NCI-H748 (cell line): ENCODE measurements at regions not wholly inside any gene's neighbourhood (a gene's known extent, or its start where the extent isn't known, plus 50 kb on each side); places are given as distances from the start of the nearest gene placed in this dataset.
A peak's percentile ranks its signal among the peaks of the same experiment; 100 is the strongest.

Source experiments
- DNase-seq: peaks from one replicate; lab custom pipeline; 2025; ENCODE audit not compliant: unreplicated experiment; lab: John Stamatoyannopoulos, UW

GRCh38 chr18:76553715-76554546, 58.9 kb upstream of the ZNF516 start:
- DNase-seq: peak; percentile 32

- no peak for DNase-seq
Observed at GRCh38 chr18:76548541-76548940, 53.5 kb upstream of the ZNF516 start.

- DNase-seq: no peak
Observed at GRCh38 chr18:76547296-76547695, 52.3 kb upstream of the ZNF516 start.

GRCh38 chr18:76546436-76546835, 51.4 kb upstream of the ZNF516 start:
- no peak for DNase-seq

GRCh38 chr18:76546088-76546435, 51.0 kb upstream of the ZNF516 start:
- no peak for DNase-seq

GRCh38 chr18:76545433-76546087, 50.5 kb upstream of the ZNF516 start:
- no peak for DNase-seq

GRCh38 chr18:76544511-76545345, 49.7 kb upstream of the ZNF516 start:
- no peak for DNase-seq
